DND-41 (cell line): ENCODE measurements at regions not wholly inside any gene's neighbourhood (a gene's known extent, or its start where the extent isn't known, plus 50 kb on each side); places are given as distances from the start of the nearest gene placed in this dataset.

Experiments used
- CTCF ChIP-seq: IDR thresholded peaks from 2 replicates; pipeline ENCODE4 v1.5.1; 2012; ENCODE audit warnings: borderline replicate concordance, low read length, moderate library complexity, mild to moderate bottlenecking; ENCODE audit not compliant: poor library complexity, severe bottlenecking; ENCODE audit errors: extremely low read depth
- EZH2 ChIP-seq: IDR thresholded peaks from 3 replicates; pipeline ENCODE4 v1.6.1; 2012; ENCODE audit warnings: borderline replicate concordance, low read depth, mild to moderate bottlenecking, moderate library complexity, low read length, inconsistent platforms; ENCODE audit not compliant: severe bottlenecking

DNA sequence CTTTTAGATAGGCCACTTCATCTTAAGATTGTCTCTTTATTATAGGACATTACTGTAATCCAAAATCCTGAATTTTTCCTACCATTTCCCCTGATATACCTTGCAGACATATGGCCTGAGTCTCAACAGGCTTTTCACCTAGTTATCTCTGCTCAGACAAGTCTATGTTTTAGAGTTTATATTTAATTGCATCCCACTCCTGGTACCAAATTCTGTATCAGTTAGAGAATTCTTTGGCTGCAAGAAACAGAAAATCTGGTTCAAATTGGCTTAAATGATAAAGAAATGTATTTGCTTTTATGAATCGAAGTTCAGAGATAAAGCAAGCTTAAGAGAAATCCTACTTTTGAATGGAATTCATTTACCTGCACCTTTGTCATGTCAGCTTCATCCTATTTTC is 102.2 kb upstream of the OSMR start:
- TF ChIP-seq EZH2 (no peak), CTCF (no peak)
